CD4-positive, alpha-beta T cell (primary cell): ENCODE measurements at regions not wholly inside any gene's neighbourhood (a gene's known extent, or its start where the extent isn't known, plus 50 kb on each side); places are given as distances from the start of the nearest gene placed in this dataset.

Experiments used
- ATAC-seq: fragments of 200-7000 bp; cut with Tn5 transposase; one replicate; pipeline ENCODE4 v1.10.0; 2022; ENCODE audit warnings: mild to moderate bottlenecking; ENCODE audit not compliant: poor library complexity
- CTCF ChIA-PET: fragments of 350-600 bp; sonication (Branson Sonifier 250); formaldehyde crosslinking; loops from one replicate; lab custom pipeline; 2021; ENCODE audit warnings: antibody characterized with exemption, inconsistent platforms; lab: Charles Lee
- POLR2A ChIA-PET: fragments of 350-600 bp; sonication (Branson Sonifier 250); formaldehyde crosslinking; loops from one replicate; lab custom pipeline; 2021; ENCODE audit warnings: antibody characterized with exemption, inconsistent platforms; lab: Charles Lee
- DNase-seq, 14 experiments: peaks; one replicate each; pipeline ENCODE4 v3.0.0-alpha.2; 2013 to 2020; ENCODE audit warnings: mixed read lengths in 2 of 14
- H3K27ac ChIP-seq, 2 donors: one replicate each; pipeline versions ENCODE4 v1.5.1 to v1.7.0; 2013; ENCODE audit warnings: low read length in 2 of 2, low read depth in 1 of 2, mild to moderate bottlenecking in 1 of 2
- H3K27me3 ChIP-seq, 2 experiments: 1 replicate in 1 of 2; 2 replicates in 1 of 2; pipeline versions ENCODE4 v1.6.1 to v1.7.0; 2013; ENCODE audit warnings: low read length in 2 of 2, control low read depth in 1 of 2, mild to moderate bottlenecking in 1 of 2, moderate library complexity in 1 of 2; ENCODE audit not compliant: insufficient read depth in 2 of 2, control insufficient read depth in 1 of 2
- H3K36me3 ChIP-seq: one replicate; pipeline ENCODE4 v1.6.1; 2013; ENCODE audit warnings: low read length, control low read depth; ENCODE audit not compliant: insufficient read depth
- H3K4me1 ChIP-seq: one replicate; pipeline ENCODE4 v1.6.1; 2013; ENCODE audit warnings: low read length, control low read depth; ENCODE audit not compliant: insufficient read depth
- H3K4me3 ChIP-seq: one replicate; pipeline ENCODE4 v1.5.1; 2013; ENCODE audit warnings: mild to moderate bottlenecking, low read length, moderate library complexity
- H3K9me3 ChIP-seq, 2 experiments: 1 replicate in 1 of 2; 2 replicates in 1 of 2; pipeline versions ENCODE4 v1.6.1 to v1.7.0; 2013; ENCODE audit warnings: low read length in 2 of 2, mild to moderate bottlenecking in 2 of 2, control low read depth in 1 of 2, moderate library complexity in 1 of 2; ENCODE audit not compliant: control insufficient read depth in 1 of 2, insufficient read depth in 1 of 2
- H3K27ac Mint-ChIP-seq: one replicate; pipeline ENCODE4 v1.8.0; 2020; ENCODE audit warnings: mixed read lengths
- H3K27me3 Mint-ChIP-seq: one replicate; pipeline ENCODE4 v1.8.0; 2021; ENCODE audit warnings: mixed read lengths
- H3K36me3 Mint-ChIP-seq: one replicate; pipeline ENCODE4 v1.8.0; 2021; ENCODE audit warnings: low read depth, mixed read lengths
- H3K4me1 Mint-ChIP-seq: one replicate; pipeline ENCODE4 v1.8.0; 2021; ENCODE audit warnings: low read depth, mixed read lengths
- H3K4me3 Mint-ChIP-seq: one replicate; pipeline ENCODE4 v1.8.0; 2020; ENCODE audit warnings: mild to moderate bottlenecking, mixed read lengths
- H3K9me3 Mint-ChIP-seq: one replicate; pipeline ENCODE4 v1.8.0; 2020; ENCODE audit warnings: mixed read lengths
- intact Hi-C, 2 experiments: fragments of 100-400 bp; cut with DNase I in 1 of 2; cut with micrococcal nuclease in 1 of 2; formaldehyde crosslinking; loops; one replicate each; pipeline versions ENCODE4 v1.15.1 to v1.9.0; 2023 to 2025; cut with DNase I, micrococcal nuclease
- TF ChIP-seq, protein P1 (sequence below): fragments of 200-600 bp; IDR thresholded peaks from one replicate; pipeline ENCODE4 v1.8.0; 2022; ENCODE audit warnings: antibody characterized with exemption, mild to moderate bottlenecking

DNA sequence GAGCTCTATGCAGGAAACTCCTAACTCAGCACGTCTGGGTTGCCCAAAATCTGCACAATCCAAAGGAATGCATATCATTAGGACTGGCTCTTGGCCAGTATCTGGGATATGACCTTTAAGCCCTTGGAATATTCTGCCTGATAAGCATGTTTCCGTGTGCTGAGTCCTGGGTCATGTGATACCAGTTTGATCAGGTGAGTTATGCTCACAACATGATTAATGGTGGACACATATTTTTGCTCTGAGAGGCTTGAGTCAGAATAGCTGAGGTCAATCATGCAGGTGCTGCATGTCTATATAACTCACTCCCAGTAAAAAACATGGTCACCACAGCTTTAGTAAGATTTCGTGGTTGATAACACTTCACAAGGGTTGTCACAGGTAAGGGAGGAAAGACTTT is 408.8 kb downstream of the YTHDC2 start:
- CTCF ChIA-PET: no interaction called here
- H3K4me3 ChIP-seq: no peak overlapping the region
- no peaks in the 10 kb centered on the region for H3K36me3 ChIP-seq
- DNase-seq (no peak), ATAC-seq (no peak)
- TF ChIP-seq, protein P1, sequence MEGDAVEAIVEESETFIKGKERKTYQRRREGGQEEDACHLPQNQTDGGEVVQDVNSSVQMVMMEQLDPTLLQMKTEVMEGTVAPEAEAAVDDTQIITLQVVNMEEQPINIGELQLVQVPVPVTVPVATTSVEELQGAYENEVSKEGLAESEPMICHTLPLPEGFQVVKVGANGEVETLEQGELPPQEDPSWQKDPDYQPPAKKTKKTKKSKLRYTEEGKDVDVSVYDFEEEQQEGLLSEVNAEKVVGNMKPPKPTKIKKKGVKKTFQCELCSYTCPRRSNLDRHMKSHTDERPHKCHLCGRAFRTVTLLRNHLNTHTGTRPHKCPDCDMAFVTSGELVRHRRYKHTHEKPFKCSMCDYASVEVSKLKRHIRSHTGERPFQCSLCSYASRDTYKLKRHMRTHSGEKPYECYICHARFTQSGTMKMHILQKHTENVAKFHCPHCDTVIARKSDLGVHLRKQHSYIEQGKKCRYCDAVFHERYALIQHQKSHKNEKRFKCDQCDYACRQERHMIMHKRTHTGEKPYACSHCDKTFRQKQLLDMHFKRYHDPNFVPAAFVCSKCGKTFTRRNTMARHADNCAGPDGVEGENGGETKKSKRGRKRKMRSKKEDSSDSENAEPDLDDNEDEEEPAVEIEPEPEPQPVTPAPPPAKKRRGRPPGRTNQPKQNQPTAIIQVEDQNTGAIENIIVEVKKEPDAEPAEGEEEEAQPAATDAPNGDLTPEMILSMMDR: no peak
- no peaks in the 10 kb centered on the region for H3K4me1 ChIP-seq
- Mint-ChIP-seq H3K27ac (no peak overlapping the region), H3K4me1 (no peaks in the 10 kb centered on the region), H3K27me3 (no peaks in the 10 kb centered on the region), H3K36me3 (no peaks in the 10 kb centered on the region), H3K4me3 (no peak overlapping the region), H3K9me3 (no peaks in the 10 kb centered on the region)
- intact Hi-C loops: no loop called here
- peaks cover 0 to 15% of the 10 kb centered on the region in 2 experiments for H3K9me3 ChIP-seq
- POLR2A ChIA-PET: no interaction called here
- H3K27ac ChIP-seq: no peak overlapping the region
- H3K27me3 ChIP-seq: no peaks in the 10 kb centered on the region

DNA sequence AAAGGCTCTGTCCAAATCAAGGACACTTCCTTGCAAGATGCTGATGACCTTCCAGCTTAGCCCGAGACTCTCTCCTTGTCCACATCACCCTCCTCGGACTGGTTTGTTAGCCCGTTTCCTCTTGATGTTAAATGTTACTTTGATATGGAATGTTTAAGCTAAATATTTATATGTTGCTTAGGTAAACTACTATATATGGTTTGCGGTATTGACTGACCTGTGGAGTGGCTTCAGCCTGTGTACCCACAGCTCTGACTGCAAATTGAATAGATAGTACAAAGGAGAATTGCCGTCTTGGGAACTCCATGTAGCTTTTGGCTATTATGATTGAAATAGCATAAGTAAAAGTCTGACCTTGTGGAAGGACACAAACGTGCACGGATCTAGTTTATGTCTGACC is 422.0 kb downstream of the YTHDC2 start:
- CTCF ChIA-PET: no interaction called here
- Mint-ChIP-seq H3K27ac (no peak overlapping the region), H3K27me3 (no peaks in the 10 kb centered on the region), H3K9me3 (no peaks in the 10 kb centered on the region), H3K4me3 (no peak overlapping the region), H3K36me3 (no peaks in the 10 kb centered on the region), H3K4me1 (no peaks in the 10 kb centered on the region)
- POLR2A ChIA-PET: no interaction called here
- H3K27ac ChIP-seq: no peak overlapping the region
- TF ChIP-seq, protein P1: no peak
- no peaks in the 10 kb centered on the region for H3K27me3 ChIP-seq
- DNase-seq (no peak), ATAC-seq (no peak)
- no peaks in the 10 kb centered on the region for H3K36me3 ChIP-seq
- no peaks in the 10 kb centered on the region for H3K9me3 ChIP-seq
- intact Hi-C loops: no loop called here
- no peaks in the 10 kb centered on the region for H3K4me1 ChIP-seq
- H3K4me3 ChIP-seq: no peak overlapping the region

DNA sequence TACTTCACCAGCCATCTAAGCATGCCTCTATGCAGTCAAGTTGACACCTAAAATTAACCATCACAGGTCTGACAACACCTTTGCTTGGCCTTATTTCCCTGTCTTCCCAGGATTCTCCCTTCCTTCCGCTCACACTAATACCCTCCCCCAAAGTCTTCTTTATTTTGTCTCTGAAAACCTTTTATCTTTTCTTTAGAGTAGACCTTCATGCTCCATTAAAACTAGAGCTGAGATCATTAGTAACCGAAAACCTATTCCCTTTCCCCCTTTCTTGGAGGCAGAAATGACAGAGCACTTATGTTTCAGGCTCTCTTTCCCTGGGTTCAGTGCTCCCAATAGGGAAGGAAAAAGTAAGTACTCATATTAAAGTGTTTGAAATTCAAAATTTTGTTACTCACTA is 423.8 kb downstream of the YTHDC2 start:
- H3K36me3 Mint-ChIP-seq: no peaks in the 10 kb centered on the region
- no peaks in the 10 kb centered on the region for H3K27me3 Mint-ChIP-seq
- H3K27ac Mint-ChIP-seq: no peak overlapping the region
- no peaks in the 10 kb centered on the region for H3K36me3 ChIP-seq
- no peak overlapping the region for H3K4me3 Mint-ChIP-seq
- H3K9me3 Mint-ChIP-seq: no peaks in the 10 kb centered on the region
- no peak for ATAC-seq
- TF ChIP-seq, protein P1: no peak
- H3K4me1 Mint-ChIP-seq: no peaks in the 10 kb centered on the region
- DNase-seq: no peak
- H3K27me3 ChIP-seq: no peaks in the 10 kb centered on the region
- CTCF ChIA-PET: no interaction called here
- H3K4me3 ChIP-seq: no peak overlapping the region
- intact Hi-C loops: no loop called here
- POLR2A ChIA-PET: no interaction called here
- H3K27ac ChIP-seq: no peak overlapping the region
- no peaks in the 10 kb centered on the region for H3K4me1 ChIP-seq
- H3K9me3 ChIP-seq: no peaks in the 10 kb centered on the region
